NCI-H1417 (cell line): ENCODE measurements at regions not wholly inside any gene's neighbourhood (a gene's known extent, or its start where the extent isn't known, plus 50 kb on each side); places are given as distances from the start of the nearest gene placed in this dataset.

ENCODE experiments used
- DNase-seq, 3 experiments: peaks; one replicate each; lab custom pipeline; 2025; lab: John Stamatoyannopoulos, UW

DNA sequence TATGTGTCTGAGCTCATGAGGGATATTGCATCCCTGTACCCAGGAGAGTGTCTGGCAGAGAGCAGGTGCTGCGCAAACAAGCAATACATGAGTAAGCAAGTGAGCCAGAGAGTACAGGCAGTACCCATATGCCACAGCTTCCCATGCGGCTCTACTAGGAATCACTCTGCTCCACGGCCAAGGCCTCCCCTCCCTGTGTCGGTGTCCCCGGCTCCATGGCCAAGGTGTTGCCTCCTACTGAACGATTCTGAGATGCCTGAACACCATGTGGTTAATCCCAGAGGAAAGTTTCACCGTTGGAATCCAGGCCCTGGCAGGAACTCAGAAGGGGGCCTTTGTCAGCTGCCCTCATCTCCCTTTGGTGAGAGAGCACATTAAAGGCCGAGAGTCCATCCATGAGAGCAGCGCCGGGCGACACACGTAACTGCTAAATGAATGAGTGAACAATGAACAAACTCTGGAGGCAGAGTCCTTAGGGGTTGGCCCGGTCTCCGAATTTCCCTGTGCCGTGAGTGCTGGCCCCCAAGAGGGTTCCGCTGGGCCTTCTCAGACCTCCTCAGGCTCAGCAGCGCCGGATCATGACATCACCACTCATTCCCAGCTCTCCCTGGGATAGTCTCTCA, 136.0 kb upstream of the FAM20C start:
- DNase-seq: no peak

DNA sequence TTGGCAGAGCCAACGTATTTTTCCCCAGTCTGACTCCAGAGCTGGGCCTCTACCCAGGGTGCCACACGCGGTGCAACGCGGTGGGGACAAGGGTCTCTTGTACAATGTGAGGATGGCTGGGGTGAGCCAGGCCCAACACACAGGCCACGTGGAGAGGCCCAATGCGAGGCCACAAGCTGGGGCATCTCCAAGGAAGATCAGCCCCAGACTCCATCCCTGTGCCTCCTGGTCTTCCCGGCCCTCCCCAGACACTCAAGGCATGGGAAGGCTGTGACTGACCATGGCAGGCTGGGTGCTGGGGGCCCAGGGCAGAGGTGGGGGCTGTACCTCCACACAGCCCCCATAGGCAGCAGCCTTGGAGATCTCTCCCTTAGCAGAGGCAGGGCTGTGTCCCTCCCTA, 135.3 kb upstream of the FAM20C start:
- no peak for DNase-seq

DNA sequence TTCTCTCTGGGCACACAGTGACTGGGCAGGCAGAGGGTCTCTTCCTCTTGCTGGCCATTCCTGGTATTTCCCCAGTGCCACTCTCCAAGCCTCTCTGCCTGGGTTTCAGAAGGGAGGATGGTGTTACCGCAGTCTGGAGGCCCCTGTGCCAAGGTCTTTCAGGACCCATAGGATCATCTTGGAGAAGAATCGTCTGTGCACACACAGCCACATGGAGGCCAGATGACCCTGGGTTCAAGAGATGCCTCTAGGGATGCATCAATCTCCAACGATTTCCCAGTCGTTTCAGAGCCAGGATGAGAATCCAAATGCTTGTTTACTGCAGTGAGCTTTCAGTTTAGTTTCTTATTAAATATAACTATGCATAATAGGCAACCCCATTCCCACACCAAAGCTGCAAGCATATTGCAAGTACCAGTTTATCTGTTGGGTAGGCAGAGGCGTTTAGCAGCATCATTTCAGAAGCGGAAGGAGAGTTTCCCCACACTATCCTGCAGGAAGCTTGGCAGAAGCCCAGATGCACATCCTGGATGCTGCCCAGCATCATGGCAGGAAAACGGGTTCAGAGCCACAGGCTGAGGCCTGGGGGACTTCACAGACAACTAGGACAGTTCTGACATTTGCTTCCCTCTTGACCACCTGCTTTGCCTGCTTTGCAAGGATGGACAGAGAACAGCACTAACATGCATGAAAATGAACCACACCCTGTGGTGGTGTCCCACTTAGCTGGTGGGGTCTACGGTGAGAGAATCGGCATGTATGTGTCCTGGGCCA, 134.7 kb upstream of the FAM20C start:
- DNase-seq: no peak

DNA sequence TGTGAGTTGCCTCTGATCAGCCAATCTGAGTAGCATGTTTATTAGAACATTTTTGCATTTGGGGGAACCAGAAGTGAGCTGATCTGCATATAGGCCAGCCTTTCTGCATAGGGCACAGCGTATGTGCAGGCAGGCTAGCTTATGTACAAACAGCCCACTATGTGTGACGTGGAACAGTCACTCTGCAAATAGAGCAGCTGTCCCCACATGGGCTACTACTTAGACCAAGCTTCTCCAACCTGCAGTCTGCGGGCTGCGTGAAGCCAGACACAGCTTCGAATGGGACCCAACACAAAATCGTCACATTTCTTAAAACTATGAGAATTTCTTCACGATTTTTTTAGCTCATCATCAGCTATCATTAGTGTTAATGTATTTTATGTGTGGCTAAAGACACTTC, 134.1 kb upstream of the FAM20C start:
- DNase-seq: no peak

DNA sequence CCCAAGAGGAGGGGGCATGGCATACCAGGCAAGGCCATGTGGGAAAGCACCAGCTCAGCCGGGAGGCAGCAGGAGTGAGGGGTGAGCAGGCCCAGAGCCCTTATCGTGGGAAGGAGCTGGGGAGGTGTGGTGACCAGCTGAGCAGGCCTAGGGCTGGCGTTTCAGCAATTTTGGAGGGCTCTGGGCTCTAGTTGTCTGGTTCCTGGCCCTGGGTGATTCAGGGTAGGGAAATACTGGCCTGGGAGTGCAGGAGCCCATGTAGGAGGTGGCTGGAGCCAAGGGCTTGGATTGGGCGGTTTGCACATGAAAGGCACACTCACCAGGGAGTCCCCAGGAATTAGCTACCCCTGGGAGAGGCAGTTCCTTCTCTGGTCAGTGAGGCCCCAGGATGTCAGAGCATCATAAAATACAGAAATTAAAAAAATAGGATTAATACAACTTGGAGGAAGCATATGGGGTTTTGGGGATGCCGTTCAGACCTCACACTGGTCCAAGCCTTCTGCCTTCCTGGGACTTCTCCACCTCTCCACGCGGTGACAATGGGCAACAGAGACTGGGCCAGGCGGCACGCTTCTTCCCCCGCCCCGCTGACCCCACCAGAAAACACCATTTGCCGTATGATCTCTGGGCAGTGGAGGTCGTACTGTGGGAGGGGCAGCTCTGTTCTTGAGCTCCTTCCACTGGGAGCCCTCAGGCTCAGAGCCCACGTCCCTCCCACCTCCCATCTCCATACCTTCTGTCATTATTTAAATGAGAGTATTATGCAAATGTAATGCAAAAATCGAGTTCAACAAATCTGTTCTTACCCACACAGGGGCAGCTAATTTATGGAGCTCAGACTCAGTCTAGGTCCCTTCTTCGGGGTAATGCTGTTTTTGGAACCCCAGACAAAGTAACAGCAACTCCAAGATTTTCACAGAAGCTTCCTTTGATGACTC, 133.0 kb upstream of the FAM20C start:
- no peak for DNase-seq

DNA sequence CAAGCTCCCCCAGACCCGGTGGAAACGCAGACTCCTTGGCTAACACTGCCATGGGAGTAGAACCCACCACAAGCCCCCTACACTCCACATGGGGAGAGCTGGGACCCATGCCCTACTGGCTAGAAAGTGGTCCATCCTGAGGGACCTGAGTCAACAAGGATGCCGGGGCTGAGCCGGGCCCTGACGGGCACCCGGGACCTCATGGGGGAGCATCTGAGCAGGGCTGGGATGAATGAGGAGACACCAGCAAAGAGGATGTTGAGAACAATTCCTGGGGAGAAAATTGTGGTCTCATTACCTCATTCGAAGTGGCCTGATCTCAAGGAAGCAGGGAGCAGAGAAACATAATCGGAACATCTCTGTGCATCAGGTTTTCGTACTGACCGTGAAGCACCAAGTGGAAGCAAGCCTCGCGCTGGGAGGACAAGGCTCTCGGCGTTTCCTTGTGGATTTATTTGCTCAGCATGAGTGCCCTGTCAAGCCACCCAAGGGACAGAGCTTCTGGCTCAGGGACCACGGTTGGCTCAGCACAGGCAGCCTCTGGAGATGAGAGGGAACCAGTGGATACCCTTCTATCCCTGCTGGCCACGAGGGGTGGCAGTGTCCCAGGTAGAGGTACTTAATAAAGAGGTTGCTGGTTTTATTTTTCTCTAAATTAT, 132.2 kb upstream of the FAM20C start:
- no peak for DNase-seq

DNA sequence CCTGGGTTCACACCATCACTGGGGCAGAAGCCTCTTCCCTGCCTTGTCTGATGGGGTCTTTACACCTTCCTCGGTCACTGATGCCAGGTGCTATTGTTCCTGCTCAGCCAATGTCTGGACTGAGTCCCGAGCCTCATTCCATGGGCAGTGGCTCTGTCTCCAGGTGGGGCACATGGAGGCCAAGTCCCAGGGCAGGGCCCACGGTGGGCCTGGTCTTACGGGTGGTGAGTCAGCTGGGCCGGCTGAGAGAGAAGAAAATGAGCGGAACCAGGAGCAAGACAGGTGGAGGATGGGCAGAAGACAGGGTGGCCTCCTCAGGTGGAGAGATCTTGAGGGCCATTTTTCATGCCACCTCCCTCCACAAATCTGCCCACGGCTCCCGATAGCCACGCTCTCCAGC, 131.7 kb upstream of the FAM20C start:
- no peak for DNase-seq

DNA sequence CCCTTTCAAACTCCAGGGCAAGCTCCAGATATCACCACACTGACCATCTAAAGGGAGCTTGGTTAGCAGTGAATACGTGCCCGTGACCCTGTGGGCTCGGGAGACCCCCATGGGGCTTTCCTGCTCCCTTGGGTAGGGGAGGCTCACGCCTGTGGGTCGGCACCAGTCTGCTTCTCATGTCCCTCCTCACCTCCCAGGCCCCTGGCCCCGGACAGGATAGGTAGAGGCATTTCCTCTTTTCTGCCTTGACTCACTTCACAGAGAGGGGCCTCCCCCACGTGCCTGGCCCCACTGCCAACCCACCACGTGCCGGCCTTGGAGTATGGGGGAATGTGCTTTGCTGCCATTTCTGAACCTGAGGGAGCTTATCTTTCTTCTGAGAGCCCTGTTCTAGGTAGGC, 131.3 kb upstream of the FAM20C start:
- DNase-seq: no peak

DNA sequence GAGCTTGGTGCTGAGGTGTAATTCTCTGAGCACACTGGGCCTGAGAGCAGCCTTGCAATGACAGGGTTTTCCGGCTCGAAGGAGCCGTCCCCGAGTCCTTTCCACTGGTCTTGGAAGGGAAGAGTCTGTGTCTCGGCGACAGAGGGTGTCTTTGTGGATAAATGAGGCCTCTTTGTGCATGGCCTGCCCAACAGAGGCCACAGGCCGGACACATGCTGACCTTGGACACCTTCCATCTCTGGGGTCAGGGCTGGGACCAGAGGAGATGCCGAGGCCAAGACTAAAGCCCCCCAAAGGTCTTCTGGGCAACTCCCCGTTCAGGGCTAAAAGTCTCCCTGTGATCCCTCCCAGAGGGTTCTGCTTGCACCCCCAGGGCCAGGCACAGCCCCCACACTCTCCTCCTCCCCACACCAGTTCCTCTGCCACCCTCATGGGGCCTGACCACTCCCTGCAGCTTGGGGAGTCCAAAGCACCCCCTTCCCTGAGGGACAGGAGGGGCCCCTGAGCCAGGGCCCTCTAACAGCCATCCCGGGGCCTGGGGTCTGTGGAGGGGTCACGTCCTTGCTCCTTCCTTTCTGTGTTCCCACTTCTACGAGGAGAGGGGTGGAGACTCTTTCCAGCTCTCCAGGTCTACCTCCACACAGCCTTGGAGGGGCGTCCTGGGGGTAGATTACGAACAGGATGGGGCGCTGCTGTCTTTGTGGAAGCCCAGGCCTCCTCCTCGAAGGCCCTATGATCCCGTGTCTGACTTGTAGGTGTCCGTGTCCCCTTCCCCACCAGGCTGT, 130.6 kb upstream of the FAM20C start:
- DNase-seq: no peak

DNA sequence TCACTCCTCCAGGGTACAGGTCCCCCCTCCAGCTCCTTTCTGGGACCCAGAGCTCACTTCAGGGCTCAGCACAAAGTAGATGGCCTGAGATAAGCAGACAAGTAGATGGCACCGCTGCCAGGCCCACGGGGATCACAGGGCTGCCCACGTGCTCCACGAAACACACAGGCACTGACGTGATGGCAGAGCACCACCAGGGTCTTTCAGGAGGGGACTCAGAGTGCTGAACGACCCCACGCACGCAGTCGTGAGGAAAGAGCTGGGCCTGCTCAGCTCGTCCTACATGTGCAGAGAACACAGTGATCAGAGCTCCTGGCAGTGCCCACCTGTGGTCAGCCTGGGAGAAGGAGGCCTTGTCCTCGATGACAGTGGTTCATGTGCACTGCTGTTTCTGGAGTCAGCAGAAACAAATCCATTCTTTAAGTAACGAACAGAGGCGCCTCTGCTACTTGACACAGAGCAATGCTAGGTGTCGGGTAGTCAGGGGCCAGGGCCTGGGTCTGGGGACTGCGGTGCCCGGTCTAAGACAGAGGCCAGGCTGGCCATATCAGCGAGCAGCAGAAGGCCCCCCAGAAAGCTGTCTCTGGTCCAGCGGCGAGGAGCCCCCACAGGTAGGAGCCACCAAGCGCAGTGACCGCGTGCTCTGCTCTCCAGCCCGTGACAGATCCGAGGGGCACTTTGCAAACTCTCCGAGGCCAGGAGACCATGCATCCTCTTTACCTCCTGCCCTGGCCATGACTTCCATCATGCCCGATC, 129.8 kb upstream of the FAM20C start:
- DNase-seq: no peak

DNA sequence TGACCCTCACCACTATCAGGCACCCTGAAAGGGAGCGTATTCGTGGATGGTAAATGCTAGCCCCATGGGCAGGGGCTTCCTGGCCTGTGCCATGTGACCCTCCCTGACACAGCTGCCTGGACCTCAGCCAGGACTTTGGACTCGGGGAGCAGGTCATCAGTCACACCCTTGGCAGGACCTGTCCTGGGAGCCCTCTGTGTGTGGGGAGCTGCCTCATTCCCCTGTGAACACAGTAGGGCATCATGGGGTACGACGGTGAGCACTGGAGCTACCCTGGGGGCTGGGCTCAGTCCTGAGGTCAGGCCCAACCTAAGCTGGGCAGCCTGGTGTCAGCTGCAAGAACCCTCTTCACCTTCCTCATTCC, 129.3 kb upstream of the FAM20C start:
- no peak for DNase-seq

DNA sequence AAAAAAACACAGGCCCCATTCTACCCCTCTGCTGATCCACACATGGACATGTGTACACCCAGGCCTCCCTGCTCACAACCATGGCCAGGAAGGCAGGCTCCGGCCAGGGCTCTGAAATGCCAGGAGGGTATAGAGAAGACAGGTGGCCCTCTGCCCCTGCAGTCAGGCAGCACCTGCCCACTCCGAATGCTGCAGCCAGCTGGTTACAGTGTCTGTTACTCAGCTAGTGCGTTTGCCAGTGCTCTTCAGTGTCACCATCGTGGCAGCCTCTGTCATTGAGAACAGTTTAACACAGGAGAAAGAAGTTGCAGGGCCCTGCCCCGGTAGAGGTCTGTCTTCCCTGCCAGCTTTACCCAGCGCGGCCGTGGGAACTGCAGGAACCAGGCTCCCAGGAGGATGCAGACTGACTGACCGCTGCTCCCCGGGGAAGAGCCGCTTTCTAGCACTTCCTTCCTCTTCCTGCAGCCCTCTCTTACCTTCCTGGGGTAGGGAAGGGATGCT, 128.8 kb upstream of the FAM20C start:
- DNase-seq: peak in 1 of 3 experiments; percentile 63

DNA sequence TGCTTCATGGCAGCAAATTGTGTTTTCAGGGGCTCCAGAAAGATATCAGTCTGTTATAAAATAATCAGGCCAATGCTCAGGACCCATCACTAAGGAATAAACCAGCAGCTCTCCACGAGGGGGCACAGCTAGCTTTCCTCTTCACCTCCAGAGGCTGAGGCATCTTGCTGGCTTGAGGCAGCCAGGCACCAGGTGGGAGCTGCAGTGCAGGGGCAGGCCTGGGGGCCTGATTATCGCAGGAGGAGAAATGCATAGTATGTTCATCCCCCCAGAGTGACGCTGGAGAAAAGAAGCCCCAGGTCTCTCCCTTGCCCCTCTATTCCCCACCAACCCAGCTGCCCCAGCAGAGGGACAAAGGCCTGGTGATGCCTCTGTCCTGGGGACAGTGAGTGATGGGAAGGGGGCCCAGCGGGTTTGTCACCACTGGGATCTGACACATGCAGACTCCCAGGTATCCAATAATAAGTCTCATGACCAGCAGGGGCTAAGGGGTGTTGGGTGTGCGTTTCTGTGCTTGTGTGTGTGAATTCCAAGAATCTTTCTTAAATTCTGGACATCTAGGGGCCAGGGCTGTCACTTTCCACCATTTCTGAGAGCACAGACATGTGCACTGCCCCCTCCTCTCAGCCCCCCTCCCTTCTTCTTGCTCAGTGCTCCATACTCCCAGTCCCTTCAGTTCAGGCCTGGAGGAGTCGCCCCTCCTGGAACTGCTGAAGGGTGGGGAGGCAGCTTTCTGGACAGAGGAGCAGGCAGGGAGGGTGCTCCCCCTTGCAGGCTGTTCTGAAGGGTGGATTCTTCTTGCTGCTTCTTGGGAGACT, 128.1 kb upstream of the FAM20C start:
- peak; percentile 27 to 81 (median 40) for DNase-seq

DNA sequence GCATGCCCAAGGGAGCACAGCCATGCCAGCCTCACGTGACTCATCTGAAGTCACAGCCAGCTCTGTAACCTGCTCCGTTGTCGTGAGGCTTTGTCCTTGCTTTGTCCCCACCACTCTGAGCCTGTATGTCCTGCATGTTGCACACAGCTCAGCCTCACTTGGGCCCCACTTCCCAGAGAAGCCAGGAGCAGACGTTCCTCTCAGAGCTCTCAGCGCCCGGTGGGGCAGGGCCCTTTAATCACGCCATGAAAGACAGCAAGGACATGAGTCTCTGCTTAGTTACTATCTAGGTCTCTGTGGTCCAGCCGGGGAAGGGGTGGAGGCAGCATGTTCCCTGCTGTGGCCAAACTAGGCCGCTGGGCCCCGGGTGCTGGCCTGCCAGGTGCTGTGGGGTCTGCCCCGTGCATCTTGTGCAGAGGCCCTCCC, 127.4 kb upstream of the FAM20C start:
- no peak for DNase-seq

DNA sequence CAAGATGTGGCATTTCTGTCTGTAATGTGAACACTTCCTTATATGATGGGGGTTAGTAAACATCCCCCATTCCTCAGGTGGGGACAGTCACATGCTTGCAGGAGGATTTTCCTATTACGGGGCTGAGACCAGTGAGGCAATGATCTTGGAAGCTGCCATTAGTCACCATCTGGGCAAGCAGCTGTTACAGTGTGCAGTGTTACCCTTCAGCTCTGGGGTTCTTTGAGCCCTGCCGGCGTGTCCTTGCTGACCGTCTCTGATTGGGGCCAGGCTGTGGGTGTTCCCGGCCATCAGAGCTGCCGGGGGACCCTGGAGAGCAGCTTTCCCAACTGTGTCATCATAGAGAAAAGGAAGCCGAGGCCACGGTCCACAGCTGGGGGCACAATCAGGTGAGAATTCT, 126.8 kb upstream of the FAM20C start:
- no peak for DNase-seq

DNA sequence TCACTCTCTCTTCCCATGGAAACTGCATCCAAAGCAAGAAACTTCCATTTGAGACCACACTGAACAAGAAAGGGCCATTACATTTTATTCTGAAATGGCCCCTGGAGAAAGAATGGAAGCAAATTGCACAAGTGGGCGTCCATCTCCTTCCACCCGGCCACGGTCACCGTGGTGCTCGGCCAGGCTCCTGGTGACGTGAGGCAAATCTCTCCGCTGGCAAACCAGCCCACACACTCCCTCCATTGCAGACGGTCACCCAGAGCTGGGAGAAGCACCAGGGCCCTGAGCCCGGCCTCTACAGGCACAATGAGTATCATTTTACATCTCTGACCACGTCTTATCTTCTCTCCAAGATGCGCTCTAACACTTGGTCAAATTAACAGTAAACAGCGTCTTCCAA, 126.1 kb upstream of the FAM20C start:
- no peak for DNase-seq

DNA sequence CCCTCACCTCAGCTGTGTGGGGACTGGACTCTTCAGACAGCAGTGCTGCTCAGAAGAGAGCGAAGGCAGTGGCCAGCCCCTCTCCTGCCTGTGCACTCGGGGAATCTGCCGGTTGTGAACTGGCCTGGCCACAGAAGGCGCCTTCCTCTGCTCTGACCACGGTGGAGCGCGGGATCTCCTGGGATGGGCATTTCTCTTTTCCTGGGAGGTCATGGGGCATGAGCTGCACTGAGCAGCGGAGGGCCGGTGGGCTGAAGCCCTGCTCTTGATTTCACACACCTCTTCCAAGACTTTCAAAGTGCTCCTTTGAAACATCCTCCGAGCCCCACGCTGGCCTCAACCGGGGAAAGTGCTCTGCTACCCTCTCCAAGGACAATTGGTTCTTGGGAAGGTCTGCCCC, 125.6 kb upstream of the FAM20C start:
- no peak for DNase-seq

DNA sequence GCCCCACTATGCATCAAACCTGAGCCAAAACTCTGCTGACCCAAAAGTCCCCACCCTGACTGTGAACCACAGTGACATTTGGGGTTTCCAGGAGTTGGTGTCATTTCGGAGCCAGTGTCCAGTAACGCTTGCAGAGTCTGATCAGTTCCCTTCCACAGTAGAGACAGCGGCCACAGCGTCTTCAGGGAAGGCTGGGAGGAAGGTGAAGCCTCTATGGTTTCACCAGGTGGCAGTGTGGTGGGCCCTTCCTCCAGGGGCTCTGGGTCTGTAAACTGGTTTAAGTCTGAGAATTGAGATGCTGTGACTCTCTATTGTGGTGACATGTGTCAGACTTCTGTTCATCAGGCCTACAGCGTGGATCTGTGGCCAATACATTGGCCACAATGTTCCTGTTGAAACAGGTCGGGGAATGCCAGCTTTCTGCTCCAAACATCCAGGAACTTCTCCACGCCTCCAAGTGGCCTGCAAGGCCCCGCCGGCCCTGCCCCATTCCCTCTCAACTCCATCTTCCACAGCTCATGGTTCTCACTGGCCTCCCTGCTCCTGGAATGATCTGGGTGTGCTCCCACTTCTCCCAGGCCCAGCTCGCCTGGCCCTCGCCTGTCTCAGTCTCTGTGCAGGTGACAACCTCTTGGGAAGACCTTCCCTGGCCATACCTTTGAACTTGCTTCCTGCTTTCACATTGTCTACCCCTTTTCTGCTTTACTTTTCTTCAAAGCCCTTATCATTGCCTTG, 124.5 kb upstream of the FAM20C start:
- no peak for DNase-seq

DNA sequence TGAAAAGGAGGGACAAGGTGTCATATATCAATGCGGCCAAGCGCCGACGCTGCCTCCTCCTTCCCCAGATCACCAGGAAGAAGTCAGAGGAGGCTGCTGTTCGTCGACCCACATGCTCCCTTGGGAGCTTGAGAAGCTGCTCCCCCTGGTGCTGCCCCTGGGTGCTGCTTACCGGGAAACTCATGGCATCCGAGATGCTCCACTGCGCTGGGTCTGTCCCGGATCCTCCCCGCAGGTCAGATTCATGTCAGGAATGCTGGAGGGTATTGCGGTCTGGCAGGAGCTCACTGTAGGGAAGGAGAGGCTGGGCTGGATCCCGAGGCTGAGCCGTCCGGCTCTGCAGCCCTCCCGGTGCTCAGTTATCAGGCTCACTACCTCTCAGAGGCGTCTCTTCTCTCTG, 123.7 kb upstream of the FAM20C start:
- DNase-seq: no peak
